ENCODE measurements at regions not wholly inside any gene's neighbourhood (a gene's known extent, or its start where the extent isn't known, plus 50 kb on each side); places are given as distances from the start of the nearest gene placed in this dataset.

DNA sequence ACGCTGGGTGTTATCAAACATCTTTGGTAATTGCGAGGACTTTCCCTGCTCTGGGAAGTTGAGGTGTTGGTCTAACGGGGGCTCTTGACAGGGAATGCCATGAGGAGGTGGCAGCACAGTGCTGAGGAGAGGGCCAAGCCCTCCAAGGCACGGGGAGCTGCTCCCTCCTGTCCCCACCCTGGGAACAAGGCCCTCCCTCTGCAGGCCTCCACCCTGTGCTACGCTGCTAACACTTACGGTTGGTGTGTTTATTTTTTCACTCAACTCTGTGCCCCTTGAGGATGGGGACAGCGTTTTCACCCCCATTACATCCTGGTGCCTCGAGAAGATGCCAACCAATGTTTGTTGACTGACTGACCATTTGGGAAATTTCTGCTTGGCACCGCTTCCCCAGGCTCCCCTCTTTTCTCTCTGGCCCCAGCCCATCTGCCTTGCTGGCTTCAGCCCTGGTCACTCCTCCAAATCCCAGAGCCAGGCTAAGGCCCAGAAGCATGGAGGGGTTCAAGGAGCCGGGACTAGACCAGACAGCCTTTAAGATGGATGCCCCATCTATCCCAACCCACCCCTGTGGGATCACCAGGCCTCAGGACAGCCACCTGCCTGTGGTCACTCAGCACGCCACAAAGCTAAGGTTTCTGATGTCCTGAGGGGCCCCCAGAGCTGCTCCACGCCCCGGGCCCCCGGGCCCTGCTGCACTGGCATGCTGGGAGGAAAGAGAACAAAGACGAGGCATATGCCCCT, 125.7 kb downstream of the BARX1 start:
- DNase-seq (ENCODE audit: low read depth in 2 of 2), result no peak

DNA sequence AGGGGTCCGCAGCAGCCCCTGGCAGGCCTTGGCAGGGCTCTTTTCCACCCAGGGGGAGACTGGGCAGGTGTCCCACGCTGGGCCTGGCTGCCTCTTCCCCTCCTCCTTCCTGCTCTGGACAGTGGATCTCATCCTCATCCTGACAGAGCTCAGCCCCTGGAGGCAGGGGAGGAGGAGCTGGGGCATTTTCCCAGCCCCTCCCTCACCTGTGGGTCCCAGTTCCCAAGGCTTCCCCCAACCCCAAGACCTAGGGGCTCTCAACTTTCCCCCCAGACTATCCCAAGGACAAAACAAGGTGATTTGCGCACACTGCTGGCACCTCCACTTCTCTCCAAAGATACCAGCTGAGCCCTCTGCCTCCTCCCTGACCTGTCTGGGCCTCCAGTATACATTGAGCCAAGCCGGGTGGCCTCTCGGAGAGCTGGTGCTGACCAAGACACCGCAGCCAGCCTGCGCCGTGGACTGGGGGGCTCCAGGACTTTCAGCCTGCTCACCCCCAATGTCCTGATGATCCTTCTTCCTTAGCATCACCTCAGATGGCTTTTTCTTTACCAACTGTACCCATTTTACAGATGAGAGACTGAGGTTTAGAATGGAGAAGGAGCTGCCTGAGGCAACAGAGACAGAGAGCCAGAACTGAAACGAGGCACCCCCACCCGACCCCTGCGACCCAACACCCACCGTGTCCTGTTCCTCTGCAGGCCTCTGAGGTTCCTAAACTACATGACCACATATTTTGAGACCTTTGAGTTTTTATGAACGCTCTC, 126.6 kb downstream of the BARX1 start:
- no peak for DNase-seq (ENCODE audit: low read depth in 2 of 2)

DNA sequence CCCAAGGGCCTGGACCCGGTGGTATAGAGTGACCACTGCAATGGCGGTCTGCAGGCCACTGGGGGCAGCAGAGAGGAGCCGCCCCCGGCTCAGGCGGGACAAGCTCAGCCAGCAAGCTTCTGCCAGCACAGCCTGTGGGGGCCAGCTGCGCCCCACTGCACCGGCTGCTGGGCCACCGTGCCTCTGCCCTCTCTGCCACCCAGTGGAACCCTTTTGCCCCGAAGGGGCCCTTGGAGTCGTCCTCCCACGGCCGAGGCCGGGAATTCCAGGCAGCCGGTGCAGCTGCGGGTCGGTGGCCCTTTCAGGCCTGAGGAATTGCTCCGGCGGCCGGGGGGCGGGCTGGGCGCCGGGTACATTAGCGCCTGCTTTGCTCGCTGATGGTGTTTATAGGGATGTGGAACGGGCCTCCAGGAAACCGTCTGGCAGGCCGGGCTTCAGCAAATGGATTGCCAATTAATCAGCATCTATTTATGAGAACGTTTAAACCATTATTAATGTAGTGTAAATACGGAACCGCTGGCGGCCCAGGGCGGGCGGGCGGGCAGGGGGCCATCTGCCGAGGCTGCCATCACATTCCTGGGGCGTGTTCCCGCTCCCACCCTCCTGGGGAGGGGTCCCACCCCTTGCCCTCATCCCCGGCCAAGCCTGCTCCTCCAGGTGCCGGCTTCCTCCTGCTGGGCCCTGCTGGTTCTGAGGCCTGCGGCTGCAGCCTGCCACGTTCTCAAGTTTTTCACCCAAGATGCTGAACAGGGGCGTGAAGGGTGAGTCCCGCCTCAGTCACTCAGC, 127.4 kb downstream of the BARX1 start:
- DNase-seq (ENCODE audit: low read depth in 2 of 2), result peak; percentile 20 to 61

DNA sequence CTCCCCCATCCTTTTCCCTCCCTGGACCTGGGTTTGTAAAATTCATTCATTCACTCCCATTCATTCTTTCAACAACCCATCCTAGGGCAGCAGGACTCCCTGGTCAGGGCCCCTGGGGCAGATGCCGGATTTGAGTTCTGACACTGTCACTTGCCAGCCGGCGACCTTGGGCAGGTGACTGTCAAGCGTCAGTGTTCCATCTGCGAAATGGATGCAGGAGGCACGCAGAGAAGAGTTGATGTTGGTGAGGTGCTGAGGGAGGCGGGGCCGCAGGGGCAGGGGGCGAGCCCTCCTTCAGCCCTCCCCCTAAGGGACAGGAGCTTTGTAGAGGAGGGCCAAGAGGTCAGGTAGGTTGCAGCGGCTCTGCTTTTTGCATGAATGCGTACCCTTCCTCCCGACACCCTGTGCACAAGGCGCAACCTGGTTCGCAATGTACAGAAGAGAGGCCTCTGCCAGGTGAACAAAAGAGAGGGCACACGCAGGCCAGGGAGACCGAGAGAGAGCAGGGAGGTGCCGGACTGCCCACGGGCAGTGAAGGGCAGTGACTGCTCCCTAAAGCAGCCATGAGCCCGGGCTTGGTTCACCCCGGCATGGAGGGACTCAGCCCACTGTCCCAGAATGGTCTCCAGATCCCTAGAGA, 128.1 kb downstream of the BARX1 start:
- no peak for DNase-seq (ENCODE audit: low read depth in 2 of 2)

DNA sequence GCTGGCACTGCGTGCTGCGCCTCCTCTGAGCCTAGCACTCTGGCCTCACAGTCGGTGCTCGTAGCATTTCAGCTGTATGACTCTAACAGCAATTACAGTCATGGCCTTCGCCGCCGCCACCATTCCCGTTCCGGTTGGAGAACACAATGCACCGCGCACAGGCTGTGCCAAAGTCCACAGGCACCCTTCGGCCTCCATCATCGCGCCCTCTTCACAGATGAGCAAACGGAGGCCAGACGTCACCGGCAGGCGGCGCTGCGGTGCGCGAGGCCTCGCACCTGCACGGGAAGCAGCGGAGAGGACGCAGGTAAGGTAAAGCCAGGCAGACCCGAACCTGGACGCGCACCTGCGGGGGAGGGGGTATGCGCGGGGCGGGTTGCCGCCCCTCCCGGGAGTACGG, 128.9 kb downstream of the BARX1 start:
- no peak for DNase-seq (ENCODE audit: low read depth in 2 of 2)

DNA sequence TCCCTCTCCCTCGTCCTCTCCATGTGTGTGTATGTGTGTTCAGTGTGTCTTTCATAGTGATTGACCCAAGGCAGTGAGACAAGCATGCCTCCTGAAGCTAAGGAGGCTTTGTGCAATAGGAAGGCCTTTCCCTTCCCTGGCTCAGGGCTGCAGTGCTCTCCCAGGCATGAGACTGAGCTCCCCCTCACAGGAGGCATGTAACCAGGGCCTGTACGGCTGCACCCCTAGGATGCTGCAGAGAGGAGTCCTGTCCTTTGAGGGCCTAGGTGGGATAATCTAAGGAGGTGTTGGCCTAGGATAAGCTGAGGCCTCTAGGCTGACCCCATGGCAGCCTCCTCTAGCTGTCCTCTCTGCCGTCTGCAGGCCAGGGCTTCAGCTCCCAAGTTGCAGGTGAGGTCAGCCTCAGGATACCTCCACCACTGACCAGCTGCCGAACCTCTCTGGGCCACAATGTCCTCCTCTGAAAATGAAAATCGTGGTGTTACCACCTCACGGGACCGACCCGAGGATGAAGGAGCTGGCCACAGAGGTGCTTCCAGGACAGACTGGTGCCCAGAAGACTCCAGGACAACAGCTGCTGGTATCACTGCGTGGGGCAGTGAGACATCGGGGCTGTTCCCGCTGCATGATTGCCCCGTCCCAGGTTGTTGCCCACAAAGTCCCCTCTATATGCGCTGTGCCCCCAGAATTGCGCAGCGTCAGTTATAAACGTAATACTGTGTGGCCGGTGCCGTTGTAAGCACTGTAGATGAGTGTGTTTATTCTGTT, 129.6 kb downstream of the BARX1 start:
- no peak for DNase-seq (ENCODE audit: low read depth in 2 of 2)

DNA sequence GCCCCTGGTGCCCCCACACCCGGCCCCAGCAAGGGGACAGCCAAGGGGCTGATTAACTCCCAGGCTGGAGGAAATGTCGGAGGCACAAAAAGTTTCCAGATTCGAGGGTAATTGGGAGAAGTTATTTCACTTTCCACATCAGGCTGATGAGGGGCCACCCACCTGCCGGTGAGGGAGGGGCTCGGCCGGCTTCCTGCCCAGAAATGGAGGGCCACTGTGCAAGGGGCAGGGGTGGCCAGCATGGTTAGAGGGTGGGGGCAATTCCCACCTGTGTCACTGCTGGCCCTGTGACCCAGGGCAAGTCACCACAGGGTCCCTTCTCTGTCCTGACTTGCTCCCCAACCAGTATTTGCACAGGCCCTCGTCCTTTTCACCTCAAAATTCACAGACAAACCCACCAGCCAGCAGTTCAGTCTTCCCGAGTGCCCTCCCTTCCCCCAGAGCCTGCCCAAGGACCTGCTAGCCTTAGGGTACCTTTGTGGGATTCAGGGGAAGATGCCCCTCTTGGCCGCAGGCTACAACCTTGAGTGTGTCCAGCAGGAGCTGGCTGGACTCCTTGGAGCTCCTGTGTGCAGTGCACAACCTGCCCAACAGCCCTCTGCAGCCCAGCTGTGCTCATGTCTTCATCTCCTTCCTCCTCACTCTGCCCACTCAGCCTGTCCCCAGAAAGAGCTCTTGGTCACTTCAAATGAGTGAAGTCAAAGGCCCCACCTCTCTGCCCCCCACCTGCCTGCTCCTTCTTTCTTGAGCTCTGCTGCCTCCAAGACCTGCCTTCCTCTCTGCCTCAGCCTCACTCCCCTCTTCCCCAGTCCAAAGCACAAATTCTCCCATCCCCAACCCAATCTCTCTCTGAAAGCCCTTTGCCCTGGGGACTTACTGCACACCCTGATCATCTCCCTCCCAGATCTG, 130.5 kb downstream of the BARX1 start:
- no peak for DNase-seq (ENCODE audit: low read depth in 2 of 2)

DNA sequence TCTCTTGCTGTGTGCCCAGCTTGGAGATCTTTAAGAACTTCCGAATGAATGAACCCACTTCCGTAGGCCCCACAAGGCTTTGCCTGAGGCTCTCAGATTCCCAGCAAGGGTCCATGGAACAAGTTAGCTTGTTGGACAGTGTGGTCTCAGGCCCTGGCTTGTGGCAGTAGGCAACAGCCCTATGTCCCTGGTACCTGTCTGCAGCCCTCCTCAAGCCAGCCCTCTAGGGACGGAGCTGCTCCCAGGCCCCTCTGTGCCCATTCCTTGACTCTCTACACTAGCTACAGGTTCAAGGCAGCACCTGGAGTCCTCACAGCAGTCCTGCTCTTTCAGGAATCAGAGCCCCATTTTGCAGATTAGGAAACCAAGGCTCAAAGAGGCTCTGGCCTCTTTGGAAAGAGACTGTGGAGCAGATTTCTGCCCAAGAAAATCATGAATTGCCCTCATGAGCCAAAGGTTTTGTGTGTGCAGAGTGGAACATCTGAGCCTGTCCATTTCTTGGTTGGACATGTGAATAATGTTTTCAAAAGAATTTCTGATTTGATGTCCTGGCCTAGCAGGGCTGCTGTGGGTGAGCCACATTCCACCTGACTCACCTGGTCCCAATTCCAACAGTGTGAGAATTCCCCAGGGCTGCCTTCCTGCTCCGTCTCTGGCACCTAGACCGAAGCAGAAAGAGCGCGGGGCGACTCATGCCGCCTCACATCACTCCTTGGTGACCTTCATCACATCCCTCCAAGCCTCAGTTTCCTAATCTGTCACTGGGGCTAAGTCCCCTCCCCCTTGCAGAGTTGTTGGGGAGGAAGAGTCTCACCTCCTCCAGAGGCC, 131.7 kb downstream of the BARX1 start:
- DNase-seq (ENCODE audit: low read depth in 2 of 2), result no peak

DNA sequence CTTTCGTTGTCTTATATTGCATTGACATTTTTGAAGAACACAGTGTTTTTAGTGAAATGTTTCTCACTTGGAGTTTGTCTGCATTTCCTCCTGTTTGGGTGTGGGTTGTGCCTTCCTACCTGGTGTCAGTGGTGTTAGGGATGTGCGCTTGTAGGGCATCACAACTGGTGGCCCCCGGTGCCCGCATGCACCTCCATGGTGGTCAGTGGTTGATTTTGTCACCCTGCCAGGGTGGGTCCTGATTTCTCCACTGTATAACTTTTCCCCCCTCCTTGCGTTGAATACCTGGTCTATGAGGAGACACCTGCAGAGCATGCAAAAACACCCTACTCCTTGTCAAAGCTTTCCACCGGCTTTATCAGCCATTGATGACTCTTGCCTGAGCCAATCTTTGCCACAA, 132.9 kb downstream of the BARX1 start:
- DNase-seq (ENCODE audit: low read depth in 2 of 2), result no peak

DNA sequence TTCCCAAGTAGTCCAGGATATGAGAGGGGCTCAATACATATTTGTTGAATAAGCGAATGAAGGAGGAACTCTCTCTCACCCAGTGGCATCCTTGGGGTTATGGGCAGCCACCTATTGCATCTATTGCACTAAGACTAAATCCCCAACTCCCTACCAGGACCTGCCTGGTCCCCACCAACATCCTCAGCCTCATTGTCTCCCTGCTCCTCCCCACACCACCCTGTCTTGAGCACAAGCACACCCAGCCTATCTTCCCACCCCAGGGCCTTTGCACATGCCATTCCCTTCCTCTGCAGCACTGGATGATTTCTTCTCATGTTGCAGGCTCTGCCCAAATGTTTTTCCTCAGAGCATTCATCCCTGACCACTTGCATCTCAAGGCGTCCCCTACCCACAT, 133.8 kb downstream of the BARX1 start:
- no peak for DNase-seq (ENCODE audit: low read depth in 2 of 2)

DNA sequence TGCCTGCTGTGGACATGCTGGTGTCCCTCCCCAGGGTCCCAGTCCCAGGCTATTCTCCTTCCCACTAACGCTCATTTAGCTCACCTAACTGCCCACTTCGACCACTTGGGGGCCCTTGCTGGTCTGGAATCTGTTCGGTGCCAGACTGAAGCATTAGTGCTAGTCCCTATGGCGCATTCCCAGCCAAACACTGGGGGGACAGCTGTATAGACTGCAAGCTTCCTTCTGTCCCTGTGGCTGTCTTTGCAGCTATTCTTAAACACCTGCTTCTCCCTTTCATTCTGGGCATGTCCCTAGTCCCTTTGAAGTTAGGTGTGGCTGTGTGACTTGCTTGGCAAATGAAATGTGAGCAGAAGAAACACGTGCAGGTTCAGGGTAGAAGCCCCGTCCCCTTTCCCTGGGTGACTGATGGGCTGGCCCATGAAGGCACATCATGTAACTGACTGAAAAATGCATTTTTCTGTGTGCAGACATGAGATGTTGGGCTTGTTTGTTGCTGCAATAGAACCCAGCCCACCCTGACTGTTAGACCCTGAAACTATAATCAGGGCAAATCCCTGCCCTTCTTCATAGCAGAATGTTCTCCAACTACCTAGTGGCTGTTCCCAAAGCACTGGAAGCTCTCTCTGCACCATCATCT, 134.4 kb downstream of the BARX1 start:
- DNase-seq (ENCODE audit: low read depth in 2 of 2), result no peak

DNA sequence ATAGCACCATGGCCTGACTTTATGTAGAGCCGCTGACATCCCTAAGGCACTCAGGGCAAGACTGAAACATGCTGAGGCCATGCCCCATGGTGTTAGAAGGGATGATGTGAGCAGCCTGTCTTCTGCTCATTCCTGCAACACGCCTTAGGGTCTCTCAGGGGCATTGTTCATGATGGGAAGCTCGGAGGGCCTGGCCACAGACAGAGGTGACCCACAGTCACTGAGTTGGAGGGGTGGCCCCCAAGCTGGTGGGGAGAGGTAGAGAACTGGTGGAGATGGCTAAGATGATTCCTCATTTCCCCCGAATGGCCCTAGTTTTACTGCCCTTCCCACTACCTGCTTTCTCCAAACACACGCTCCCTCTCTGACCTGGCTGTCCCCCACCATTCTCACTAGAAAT, 135.2 kb downstream of the BARX1 start:
- no peak for DNase-seq (ENCODE audit: low read depth in 2 of 2)

DNA sequence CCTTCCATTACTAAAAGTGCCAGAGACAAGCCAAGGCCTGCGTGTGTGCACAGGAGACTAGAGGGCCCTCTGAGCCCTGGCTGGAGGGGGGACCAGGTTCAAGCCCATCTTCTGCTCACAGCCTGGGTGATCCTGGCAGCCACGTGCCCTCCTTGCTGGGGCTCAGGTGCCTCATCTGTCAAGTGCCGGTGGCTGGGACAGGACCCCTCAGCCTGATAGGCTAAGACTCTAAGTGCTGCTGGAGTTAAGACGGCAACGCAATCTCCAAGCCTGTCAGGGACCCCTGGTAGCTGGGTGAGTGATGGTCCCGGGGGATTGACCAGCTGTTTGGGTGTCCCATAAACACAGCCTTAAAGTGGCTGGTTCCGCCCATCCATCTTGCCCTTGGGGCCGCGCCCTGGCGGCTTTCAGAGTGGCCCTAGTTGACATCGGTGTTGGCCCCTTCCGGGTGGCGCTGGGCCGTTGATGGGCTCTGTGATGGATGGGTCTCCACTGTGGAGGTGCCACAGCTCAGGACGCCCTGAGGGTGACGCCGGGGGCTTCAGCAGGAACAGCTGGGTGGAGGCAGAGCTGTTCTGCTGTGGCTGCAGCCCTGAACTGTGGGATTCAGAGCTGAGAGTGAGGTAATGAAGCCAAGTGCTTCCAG, 136.2 kb downstream of the BARX1 start:
- DNase-seq (ENCODE audit: low read depth in 2 of 2), result no peak

DNA sequence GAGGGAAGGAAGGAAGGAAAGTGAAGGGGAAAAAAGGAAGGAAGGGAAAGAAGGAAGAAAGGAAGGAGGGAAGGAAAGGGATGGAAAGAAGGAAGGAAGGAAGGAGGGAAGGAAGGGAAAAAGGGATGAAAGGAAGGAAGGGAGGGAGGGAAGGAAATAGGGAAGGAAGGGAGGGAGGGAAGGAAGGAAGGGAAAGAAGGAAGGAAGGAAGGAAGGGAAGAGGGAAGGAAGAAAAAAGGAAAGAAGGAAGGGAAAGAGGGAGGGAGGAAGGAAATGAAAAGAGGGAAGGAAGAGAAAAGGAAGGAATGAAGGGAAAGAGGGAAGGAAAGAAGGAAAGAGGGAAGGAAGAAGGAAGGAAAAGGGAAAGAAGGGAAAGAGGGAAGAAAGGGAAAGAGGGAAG, 136.9 kb downstream of the BARX1 start:
- no peak for DNase-seq (ENCODE audit: low read depth in 2 of 2)

DNA sequence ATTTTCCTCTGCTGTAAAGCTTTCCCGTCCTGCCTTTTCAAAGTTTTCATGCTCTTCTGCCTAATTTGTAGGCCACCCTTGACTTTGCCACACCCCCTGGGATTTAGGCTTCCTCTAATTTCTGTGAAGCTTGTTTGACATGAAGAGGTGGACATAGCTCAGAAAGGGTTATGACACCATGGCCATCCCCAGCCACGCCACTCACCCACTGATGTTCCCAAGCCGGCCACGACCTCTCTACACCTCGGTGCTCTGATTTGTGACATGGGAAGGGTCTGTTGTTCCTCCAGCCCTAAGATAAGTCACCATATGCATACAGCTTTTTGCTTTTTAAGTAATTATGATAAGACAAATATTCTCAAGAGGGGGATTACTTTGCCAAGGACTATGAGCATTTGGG, 139.5 kb downstream of the BARX1 start:
- no peak for DNase-seq (ENCODE audit: low read depth in 2 of 2)

DNA sequence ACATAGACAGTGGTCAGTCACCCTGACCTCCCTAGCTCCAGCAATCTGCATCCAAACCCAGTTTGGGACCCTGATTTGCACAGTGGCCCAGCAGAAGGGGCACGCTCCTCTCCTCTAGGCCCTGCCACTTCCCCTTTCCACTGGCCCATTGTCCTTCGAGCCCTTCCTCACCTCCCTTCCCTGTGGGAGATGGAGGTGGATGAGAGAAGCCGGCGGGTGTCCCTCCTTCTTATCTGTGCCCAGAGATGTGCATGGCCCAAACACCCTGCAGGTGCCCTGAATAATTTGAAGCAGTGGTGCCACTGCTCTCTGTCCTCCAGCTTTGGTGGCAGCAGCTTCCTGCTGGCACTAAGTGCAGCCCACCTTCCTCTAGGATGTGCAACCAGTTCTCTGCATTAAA, 140.0 kb downstream of the BARX1 start:
- no peak for DNase-seq (ENCODE audit: low read depth in 2 of 2)

DNA sequence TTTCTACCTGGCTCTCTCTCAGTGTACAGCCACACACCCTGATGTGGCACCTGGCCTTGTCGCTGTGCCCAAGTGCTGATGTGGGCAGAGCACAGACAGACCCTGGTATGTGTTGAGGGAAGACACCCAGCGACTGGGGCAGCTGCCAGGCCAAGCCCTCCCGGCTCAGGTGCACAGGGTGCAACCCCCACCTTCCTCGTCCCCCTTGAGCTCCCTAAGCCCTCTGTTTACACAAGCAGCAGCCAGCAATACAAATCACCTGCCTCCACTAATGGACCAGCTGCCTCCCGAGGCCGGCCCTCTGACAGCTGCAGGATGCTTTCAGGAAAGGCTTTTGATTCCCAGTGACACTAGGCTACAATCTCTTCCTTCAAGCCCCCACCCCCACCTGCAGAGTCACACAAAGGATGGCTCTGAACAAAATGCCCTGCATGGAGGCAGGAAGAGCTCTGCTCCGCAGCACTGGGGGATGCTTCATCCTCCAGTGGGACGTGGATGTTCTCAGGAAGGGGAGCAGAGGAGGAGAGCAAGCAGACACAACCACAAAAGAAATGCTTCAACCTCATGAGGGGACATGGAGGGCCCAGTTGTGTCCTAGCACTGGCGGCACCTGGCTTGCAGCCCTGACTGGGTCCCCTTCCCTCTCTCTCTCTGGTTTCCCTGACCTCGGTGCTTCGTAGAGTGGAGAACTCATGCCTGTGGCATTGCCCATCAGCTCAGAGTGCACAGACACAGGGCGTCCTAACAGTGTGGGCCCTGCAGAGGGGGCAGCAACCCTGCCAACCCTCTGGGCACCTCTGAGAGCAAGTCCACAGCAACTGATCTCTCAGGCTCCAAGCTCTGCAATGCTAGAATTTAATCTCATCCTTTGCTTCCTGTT, 140.8 kb downstream of the BARX1 start:
- no peak for DNase-seq (ENCODE audit: low read depth in 2 of 2)

Data from dermis microvascular lymphatic vessel endothelial cell (primary cell).